ENCODE measurements at regions not wholly inside any gene's neighbourhood (a gene's known extent, or its start where the extent isn't known, plus 50 kb on each side); places are given as distances from the start of the nearest gene placed in this dataset.

GRCh38 chr10:60560451-60560850 lies 170.8 kb upstream of the ANK3 start:
- TF ChIP-seq, protein P1, sequence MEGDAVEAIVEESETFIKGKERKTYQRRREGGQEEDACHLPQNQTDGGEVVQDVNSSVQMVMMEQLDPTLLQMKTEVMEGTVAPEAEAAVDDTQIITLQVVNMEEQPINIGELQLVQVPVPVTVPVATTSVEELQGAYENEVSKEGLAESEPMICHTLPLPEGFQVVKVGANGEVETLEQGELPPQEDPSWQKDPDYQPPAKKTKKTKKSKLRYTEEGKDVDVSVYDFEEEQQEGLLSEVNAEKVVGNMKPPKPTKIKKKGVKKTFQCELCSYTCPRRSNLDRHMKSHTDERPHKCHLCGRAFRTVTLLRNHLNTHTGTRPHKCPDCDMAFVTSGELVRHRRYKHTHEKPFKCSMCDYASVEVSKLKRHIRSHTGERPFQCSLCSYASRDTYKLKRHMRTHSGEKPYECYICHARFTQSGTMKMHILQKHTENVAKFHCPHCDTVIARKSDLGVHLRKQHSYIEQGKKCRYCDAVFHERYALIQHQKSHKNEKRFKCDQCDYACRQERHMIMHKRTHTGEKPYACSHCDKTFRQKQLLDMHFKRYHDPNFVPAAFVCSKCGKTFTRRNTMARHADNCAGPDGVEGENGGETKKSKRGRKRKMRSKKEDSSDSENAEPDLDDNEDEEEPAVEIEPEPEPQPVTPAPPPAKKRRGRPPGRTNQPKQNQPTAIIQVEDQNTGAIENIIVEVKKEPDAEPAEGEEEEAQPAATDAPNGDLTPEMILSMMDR (IDR thresholded peaks at IDR 0.05) = no peak
- TF ChIP-seq POLR2A (IDR thresholded peaks at IDR 0.05) = no peak
